ENCODE measurements at regions not wholly inside any gene's neighbourhood (a gene's known extent, or its start where the extent isn't known, plus 50 kb on each side); places are given as distances from the start of the nearest gene placed in this dataset.
"Not testable (repeated sequence)": the region's sequence is repeated elsewhere in the genome, so short reads cannot be mapped to it uniquely, and the experiment has no call there.

- DNase-seq (ENCODE audit: low read depth) = no peak
Observed at GRCh38 chr20:48382304-48382703, 445.5 kb downstream of the PREX1 start.

GRCh38 chr20:48381353-48382120, 446.3 kb downstream of the PREX1 start:
- no peak for DNase-seq (ENCODE audit: low read depth)

- no peak for DNase-seq (ENCODE audit: low read depth)
Observed at GRCh38 chr20:48380661-48381060, 447.1 kb downstream of the PREX1 start.

GRCh38 chr20:48378976-48379675, 448.7 kb downstream of the PREX1 start:
- DNase-seq (ENCODE audit: low read depth) = no peak

GRCh38 chr20:48377940-48378339, 449.9 kb downstream of the PREX1 start:
- DNase-seq (ENCODE audit: low read depth) = no peak

- no peak for DNase-seq (ENCODE audit: low read depth)
Observed at GRCh38 chr20:48375804-48376203, 452.0 kb downstream of the PREX1 start.

- DNase-seq (ENCODE audit: low read depth) = no peak
Observed at GRCh38 chr20:48374991-48375595, 452.7 kb downstream of the PREX1 start.

- not testable (repeated sequence) for DNase-seq (ENCODE audit: low read depth)
Observed at GRCh38 chr20:48374031-48374907, 453.5 kb downstream of the PREX1 start.

GRCh38 chr20:48373555-48373934, 454.3 kb downstream of the PREX1 start:
- DNase-seq (ENCODE audit: low read depth) = no peak

GRCh38 chr20:48372851-48373554, 454.8 kb downstream of the PREX1 start:
- DNase-seq (ENCODE audit: low read depth) = not testable (repeated sequence)

- no peak for DNase-seq (ENCODE audit: low read depth)
Observed at GRCh38 chr20:48371211-48371610, 456.6 kb downstream of the PREX1 start.

- DNase-seq (ENCODE audit: low read depth) = not testable (repeated sequence)
Observed at GRCh38 chr20:48368580-48369021, 459.2 kb downstream of the PREX1 start.

GRCh38 chr20:48367541-48368358, 460.0 kb downstream of the PREX1 start:
- not testable (repeated sequence) for DNase-seq (ENCODE audit: low read depth)

GRCh38 chr20:48366230-48366629, 461.6 kb downstream of the PREX1 start:
- DNase-seq (ENCODE audit: low read depth) = no peak

GRCh38 chr20:48364688-48365421, 462.9 kb downstream of the PREX1 start:
- no peak for DNase-seq (ENCODE audit: low read depth)

GRCh38 chr20:48364055-48364454, 463.7 kb downstream of the PREX1 start:
- no peak for DNase-seq (ENCODE audit: low read depth)

- DNase-seq (ENCODE audit: low read depth) = no peak
Observed at GRCh38 chr20:48360342-48360975, 467.3 kb downstream of the PREX1 start.

GRCh38 chr20:48359692-48360341, 468.0 kb downstream of the PREX1 start:
- DNase-seq (ENCODE audit: low read depth) = no peak
